ENCODE measurements at regions not wholly inside any gene's neighbourhood (a gene's known extent, or its start where the extent isn't known, plus 50 kb on each side); places are given as distances from the start of the nearest gene placed in this dataset.

- no peak for TF ChIP-seq CTCF (IDR thresholded peaks at IDR 0.05)
- TF ChIP-seq EP300 (IDR thresholded peaks at IDR 0.05): no peak
These were observed 60.1 kb upstream of the FHIP2A start for GRCh38 chr10:114761205-114762193.

Data from gastroesophageal sphincter (tissue), 3 donors.